ENCODE measurements at regions not wholly inside any gene's neighbourhood (a gene's known extent, or its start where the extent isn't known, plus 50 kb on each side); places are given as distances from the start of the nearest gene placed in this dataset.
"Not testable (repeated sequence)": the region's sequence is repeated elsewhere in the genome, so short reads cannot be mapped to it uniquely, and the experiment has no call there.

- H3K27ac Mint-ChIP-seq = peak overlapping the region; percentile 87
- not testable (repeated sequence) for H3K27me3 Mint-ChIP-seq
Measured at GRCh38 chr2:113551637-113552318, 53.3 kb downstream of the FOXD4L1 start.

GRCh38 chr2:113559820-113560219 is 61.4 kb downstream of the FOXD4L1 start:
- ATAC-seq; CTCF ChIA-PET; DNase-seq; H3K27ac Mint-ChIP-seq; H3K4me1 Mint-ChIP-seq; H3K4me3 Mint-ChIP-seq; H3K27me3 Mint-ChIP-seq; H3K36me3 Mint-ChIP-seq; H3K9me3 Mint-ChIP-seq (ENCODE audit: low read depth): not testable (repeated sequence)

More at GRCh38 chr2:113551637-113552318, 53.3 kb downstream of the FOXD4L1 start:
- CTCF ChIA-PET; H3K9me3 Mint-ChIP-seq (ENCODE audit: low read depth); H3K36me3 Mint-ChIP-seq; H3K4me1 Mint-ChIP-seq: not testable (repeated sequence)
- ATAC-seq (peak; percentile 96), DNase-seq (peak; percentile 81)
- peak overlapping the region; percentile 61 for H3K4me3 Mint-ChIP-seq

- H3K36me3 Mint-ChIP-seq; CTCF ChIA-PET; H3K4me1 Mint-ChIP-seq; H3K27me3 Mint-ChIP-seq; H3K9me3 Mint-ChIP-seq (ENCODE audit: low read depth); H3K27ac Mint-ChIP-seq; H3K4me3 Mint-ChIP-seq; ATAC-seq; DNase-seq: not testable (repeated sequence)
Measured at GRCh38 chr2:113562662-113563061, 64.2 kb downstream of the FOXD4L1 start.

- H3K9me3 Mint-ChIP-seq (ENCODE audit: low read depth); ATAC-seq; H3K4me3 Mint-ChIP-seq; H3K27ac Mint-ChIP-seq; CTCF ChIA-PET; H3K4me1 Mint-ChIP-seq; H3K27me3 Mint-ChIP-seq; DNase-seq; H3K36me3 Mint-ChIP-seq: not testable (repeated sequence)
Measured at GRCh38 chr2:113566674-113567480, 60.2 kb upstream of the RABL2A start.

- H3K4me3 Mint-ChIP-seq; H3K27ac Mint-ChIP-seq; H3K4me1 Mint-ChIP-seq; DNase-seq; H3K36me3 Mint-ChIP-seq; H3K9me3 Mint-ChIP-seq (ENCODE audit: low read depth); ATAC-seq; CTCF ChIA-PET; H3K27me3 Mint-ChIP-seq: not testable (repeated sequence)
Measured at GRCh38 chr2:113567481-113567849, 59.6 kb upstream of the RABL2A start.

GRCh38 chr2:113568231-113568630 is 58.8 kb upstream of the RABL2A start:
- H3K4me1 Mint-ChIP-seq; DNase-seq; H3K27me3 Mint-ChIP-seq; H3K9me3 Mint-ChIP-seq (ENCODE audit: low read depth); H3K27ac Mint-ChIP-seq; CTCF ChIA-PET; ATAC-seq; H3K36me3 Mint-ChIP-seq; H3K4me3 Mint-ChIP-seq: not testable (repeated sequence)

- DNase-seq; H3K4me1 Mint-ChIP-seq; CTCF ChIA-PET; H3K27me3 Mint-ChIP-seq; H3K4me3 Mint-ChIP-seq; H3K27ac Mint-ChIP-seq; H3K36me3 Mint-ChIP-seq; ATAC-seq; H3K9me3 Mint-ChIP-seq (ENCODE audit: low read depth): not testable (repeated sequence)
Measured at GRCh38 chr2:113570082-113570481, 57.0 kb upstream of the RABL2A start.

GRCh38 chr2:113570509-113571009 is 56.5 kb upstream of the RABL2A start:
- H3K36me3 Mint-ChIP-seq; H3K27ac Mint-ChIP-seq; H3K4me1 Mint-ChIP-seq; DNase-seq; H3K9me3 Mint-ChIP-seq (ENCODE audit: low read depth); CTCF ChIA-PET; H3K27me3 Mint-ChIP-seq; H3K4me3 Mint-ChIP-seq; ATAC-seq: not testable (repeated sequence)

- H3K4me1 Mint-ChIP-seq; H3K9me3 Mint-ChIP-seq (ENCODE audit: low read depth); H3K4me3 Mint-ChIP-seq; H3K36me3 Mint-ChIP-seq; H3K27me3 Mint-ChIP-seq; CTCF ChIA-PET; ATAC-seq; H3K27ac Mint-ChIP-seq; DNase-seq: not testable (repeated sequence)
Measured at GRCh38 chr2:113571482-113572068, 55.5 kb upstream of the RABL2A start.

GRCh38 chr2:113575721-113576120 is 51.3 kb upstream of the RABL2A start:
- H3K27ac Mint-ChIP-seq; DNase-seq; H3K4me3 Mint-ChIP-seq; H3K9me3 Mint-ChIP-seq (ENCODE audit: low read depth); CTCF ChIA-PET; H3K4me1 Mint-ChIP-seq; H3K27me3 Mint-ChIP-seq; ATAC-seq; H3K36me3 Mint-ChIP-seq: not testable (repeated sequence)

- H3K9me3 Mint-ChIP-seq (ENCODE audit: low read depth); H3K4me1 Mint-ChIP-seq; H3K36me3 Mint-ChIP-seq; ATAC-seq; DNase-seq; H3K4me3 Mint-ChIP-seq; CTCF ChIA-PET; H3K27me3 Mint-ChIP-seq; H3K27ac Mint-ChIP-seq: not testable (repeated sequence)
Measured at GRCh38 chr2:113576353-113576752, 50.7 kb upstream of the RABL2A start.
